Activated CD8-positive, alpha-beta T cell treated with anti-CD3 and anti-CD28 coated beads, Interleukin-2, amount 10 ng/mL, durations not matched to agents 7 days and 5 days (primary cell): ENCODE measurements at regions not wholly inside any gene's neighbourhood (a gene's known extent, or its start where the extent isn't known, plus 50 kb on each side); places are given as distances from the start of the nearest gene placed in this dataset.

Experiments
- ATAC-seq: fragments of 150-1000 bp; cut with Tn5 transposase; one replicate; pipeline ENCODE4 v1.10.0; 2021; ENCODE audit warnings: moderate library complexity
- CTCF ChIA-PET: fragments of 350-600 bp; sonication (Branson Sonifier 250); formaldehyde crosslinking; loops from one replicate; lab custom pipeline; 2021; ENCODE audit warnings: antibody characterized with exemption; lab: Charles Lee
- POLR2A ChIA-PET: fragments of 350-600 bp; sonication (Branson Sonifier 250); formaldehyde crosslinking; loops from one replicate; lab custom pipeline; 2021; ENCODE audit warnings: antibody characterized with exemption; lab: Charles Lee
- DNase-seq: peaks from one replicate; pipeline ENCODE4 v3.0.0-alpha.2; 2020
- H3K27ac Mint-ChIP-seq: one replicate; pipeline ENCODE4 v1.8.0; 2021; ENCODE audit warnings: mild to moderate bottlenecking, mixed read lengths
- H3K27me3 Mint-ChIP-seq: one replicate; pipeline ENCODE4 v1.8.0; 2021; ENCODE audit warnings: low read depth, mixed read lengths
- H3K36me3 Mint-ChIP-seq: one replicate; pipeline ENCODE4 v1.8.0; 2021; ENCODE audit warnings: low read depth, mixed read lengths
- H3K4me1 Mint-ChIP-seq: one replicate; pipeline ENCODE4 v1.8.0; 2021; ENCODE audit warnings: low read depth, mixed read lengths
- H3K4me3 Mint-ChIP-seq: one replicate; pipeline ENCODE4 v1.8.0; 2021; ENCODE audit warnings: mild to moderate bottlenecking, mixed read lengths
- H3K9me3 Mint-ChIP-seq: one replicate; pipeline ENCODE4 v1.8.0; 2022; ENCODE audit warnings: mixed read lengths; ENCODE audit not compliant: insufficient read depth

GRCh38 chr3:101172516-101172915 lies 147.9 kb downstream of the IMPG2 start:
- DNase-seq (no peak), ATAC-seq (no peak)
- peaks cover 2% of the 10 kb centered on the region for H3K4me1 Mint-ChIP-seq
- H3K4me3 Mint-ChIP-seq, result no peak overlapping the region
- ChIA-PET POLR2A (no interaction called here), CTCF (no interaction called here)
- H3K27me3 Mint-ChIP-seq, result no peaks in the 10 kb centered on the region
- no peak overlapping the region for H3K27ac Mint-ChIP-seq
- no peaks in the 10 kb centered on the region for H3K9me3 Mint-ChIP-seq
- no peaks in the 10 kb centered on the region for H3K36me3 Mint-ChIP-seq

GRCh38 chr3:101171681-101172191 lies 148.6 kb downstream of the IMPG2 start:
- no peaks in the 10 kb centered on the region for H3K36me3 Mint-ChIP-seq
- ATAC-seq (no peak), DNase-seq (no peak)
- peaks cover 2% of the 10 kb centered on the region for H3K4me1 Mint-ChIP-seq
- CTCF ChIA-PET, result no interaction called here
- H3K9me3 Mint-ChIP-seq, result no peaks in the 10 kb centered on the region
- POLR2A ChIA-PET, result no interaction called here
- H3K27ac Mint-ChIP-seq, result no peak overlapping the region
- no peaks in the 10 kb centered on the region for H3K27me3 Mint-ChIP-seq
- no peak overlapping the region for H3K4me3 Mint-ChIP-seq

GRCh38 chr3:101170806-101171558 lies 149.4 kb downstream of the IMPG2 start:
- H3K9me3 Mint-ChIP-seq, result no peaks in the 10 kb centered on the region
- no peaks in the 10 kb centered on the region for H3K36me3 Mint-ChIP-seq
- no peak overlapping the region for H3K27ac Mint-ChIP-seq
- DNase-seq, result no peak
- CTCF ChIA-PET, result no interaction called here
- POLR2A ChIA-PET, result no interaction called here
- H3K4me3 Mint-ChIP-seq, result no peak overlapping the region
- peaks cover 2% of the 10 kb centered on the region for H3K4me1 Mint-ChIP-seq
- no peaks in the 10 kb centered on the region for H3K27me3 Mint-ChIP-seq
- ATAC-seq, result no peak

- no peak for DNase-seq
These were observed 150.2 kb downstream of the IMPG2 start for GRCh38 chr3:101170062-101170771.

GRCh38 chr3:101169516-101169915 lies 150.9 kb downstream of the IMPG2 start:
- ATAC-seq (no peak), DNase-seq (no peak)
- POLR2A ChIA-PET, result no interaction called here
- Mint-ChIP-seq H3K36me3 (no peaks in the 10 kb centered on the region), H3K27ac (no peak overlapping the region), H3K4me3 (no peak overlapping the region), H3K9me3 (no peaks in the 10 kb centered on the region), H3K27me3 (no peaks in the 10 kb centered on the region), H3K4me1 (peaks cover 2% of the 10 kb centered on the region)
- CTCF ChIA-PET, result interaction anchor here (1.1 kb wide), 1 partner anchor 36 kb away, joined by 4 read pairs; no protein-coding TSS in a partner anchor

More at GRCh38 chr3:101170062-101170771, 150.2 kb downstream of the IMPG2 start:
- H3K36me3 Mint-ChIP-seq, result no peaks in the 10 kb centered on the region
- ChIA-PET POLR2A (no interaction called here), CTCF (interaction anchor here (1.1 kb wide), 1 partner anchor 36 kb away, joined by 4 read pairs; no protein-coding TSS in a partner anchor)
- peaks cover 2% of the 10 kb centered on the region for H3K4me1 Mint-ChIP-seq
- no peak overlapping the region for H3K27ac Mint-ChIP-seq
- ATAC-seq, result no peak
- H3K9me3 Mint-ChIP-seq, result no peaks in the 10 kb centered on the region
- no peaks in the 10 kb centered on the region for H3K27me3 Mint-ChIP-seq
- no peak overlapping the region for H3K4me3 Mint-ChIP-seq

- Mint-ChIP-seq H3K4me3 (no peak overlapping the region), H3K27ac (no peak overlapping the region), H3K9me3 (no peaks in the 10 kb centered on the region), H3K36me3 (no peaks in the 10 kb centered on the region), H3K27me3 (peaks cover 4% of the 10 kb centered on the region), H3K4me1 (peaks cover 2% of the 10 kb centered on the region)
- ATAC-seq (no peak), DNase-seq (no peak)
- CTCF ChIA-PET, result no interaction called here
- POLR2A ChIA-PET, result no interaction called here
These were observed 153.0 kb downstream of the IMPG2 start for GRCh38 chr3:101167376-101167775.

GRCh38 chr3:101166150-101166549 lies 154.2 kb downstream of the IMPG2 start:
- no peak overlapping the region for H3K27ac Mint-ChIP-seq
- no peak overlapping the region for H3K4me3 Mint-ChIP-seq
- ChIA-PET POLR2A (no interaction called here), CTCF (no interaction called here)
- no peak for DNase-seq
- ATAC-seq, result no peak
- no peaks in the 10 kb centered on the region for H3K36me3 Mint-ChIP-seq
- peaks cover 2% of the 10 kb centered on the region for H3K4me1 Mint-ChIP-seq
- peaks cover 6% of the 10 kb centered on the region for H3K27me3 Mint-ChIP-seq
- no peaks in the 10 kb centered on the region for H3K9me3 Mint-ChIP-seq

GRCh38 chr3:101163554-101163953 lies 156.8 kb downstream of the IMPG2 start:
- no peaks in the 10 kb centered on the region for H3K4me1 Mint-ChIP-seq
- DNase-seq (no peak), ATAC-seq (no peak)
- no peak overlapping the region for H3K27ac Mint-ChIP-seq
- peaks cover 6% of the 10 kb centered on the region for H3K27me3 Mint-ChIP-seq
- H3K4me3 Mint-ChIP-seq, result no peak overlapping the region
- ChIA-PET CTCF (no interaction called here), POLR2A (no interaction called here)
- no peaks in the 10 kb centered on the region for H3K9me3 Mint-ChIP-seq
- no peaks in the 10 kb centered on the region for H3K36me3 Mint-ChIP-seq

- Mint-ChIP-seq H3K27ac (no peak overlapping the region), H3K9me3 (no peaks in the 10 kb centered on the region), H3K4me3 (no peak overlapping the region), H3K36me3 (no peaks in the 10 kb centered on the region), H3K27me3 (peaks cover 18% of the 10 kb centered on the region), H3K4me1 (no peaks in the 10 kb centered on the region)
- DNase-seq, result no peak
- ChIA-PET POLR2A (no interaction called here), CTCF (no interaction called here)
- no peak for ATAC-seq
These were observed 160.9 kb downstream of the IMPG2 start for GRCh38 chr3:101159478-101159877.

GRCh38 chr3:101158374-101158773 lies 162.0 kb downstream of the IMPG2 start:
- ATAC-seq (no peak), DNase-seq (no peak)
- ChIA-PET CTCF (no interaction called here), POLR2A (no interaction called here)
- H3K27me3 Mint-ChIP-seq, result peaks cover 17% of the 10 kb centered on the region
- H3K4me1 Mint-ChIP-seq, result no peaks in the 10 kb centered on the region
- no peaks in the 10 kb centered on the region for H3K9me3 Mint-ChIP-seq
- no peaks in the 10 kb centered on the region for H3K36me3 Mint-ChIP-seq
- no peak overlapping the region for H3K4me3 Mint-ChIP-seq
- no peak overlapping the region for H3K27ac Mint-ChIP-seq

- H3K36me3 Mint-ChIP-seq, result no peaks in the 10 kb centered on the region
- DNase-seq, result no peak
- no peaks in the 10 kb centered on the region for H3K4me1 Mint-ChIP-seq
- H3K27me3 Mint-ChIP-seq, result peaks cover 24% of the 10 kb centered on the region
- CTCF ChIA-PET, result no interaction called here
- H3K4me3 Mint-ChIP-seq, result no peak overlapping the region
- no peak overlapping the region for H3K27ac Mint-ChIP-seq
- POLR2A ChIA-PET, result no interaction called here
- H3K9me3 Mint-ChIP-seq, result no peaks in the 10 kb centered on the region
- no peak for ATAC-seq
These were observed 163.5 kb downstream of the IMPG2 start for GRCh38 chr3:101156787-101157345.

- H3K27ac Mint-ChIP-seq, result no peak overlapping the region
- no peaks in the 10 kb centered on the region for H3K36me3 Mint-ChIP-seq
- ChIA-PET CTCF (no interaction called here), POLR2A (no interaction called here)
- ATAC-seq (no peak), DNase-seq (no peak)
- H3K4me3 Mint-ChIP-seq, result no peak overlapping the region
- no peaks in the 10 kb centered on the region for H3K9me3 Mint-ChIP-seq
- H3K4me1 Mint-ChIP-seq, result no peaks in the 10 kb centered on the region
- H3K27me3 Mint-ChIP-seq, result peaks cover 21% of the 10 kb centered on the region
These were observed 162.6 kb upstream of the ABI3BP start for GRCh38 chr3:101155825-101156224.
